ENCODE measurements at regions not wholly inside any gene's neighbourhood (a gene's known extent, or its start where the extent isn't known, plus 50 kb on each side); places are given as distances from the start of the nearest gene placed in this dataset.
"Not testable (repeated sequence)": the region's sequence is repeated elsewhere in the genome, so short reads cannot be mapped to it uniquely, and the experiment has no call there.

DNA sequence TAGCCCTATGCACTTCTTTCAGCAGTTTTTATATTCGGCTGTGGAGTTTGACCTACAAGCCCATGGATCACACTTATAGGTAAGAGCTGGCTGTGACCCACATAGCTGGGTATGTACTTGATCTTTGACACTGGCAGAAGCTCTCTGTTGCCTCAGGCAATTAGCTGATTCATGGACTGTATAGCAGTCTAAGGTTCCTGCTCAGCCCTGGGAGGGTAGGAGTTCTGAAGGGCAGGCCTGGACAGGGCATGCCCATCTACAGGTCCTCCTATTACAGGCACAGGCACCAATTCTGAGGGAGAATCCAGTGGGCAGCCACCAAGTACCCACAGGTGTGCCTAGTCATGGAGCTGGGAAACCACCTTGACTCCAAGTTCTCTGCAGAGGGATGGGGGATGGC lies 301.8 kb upstream of the GALNT5 start:
- no peak for DNase-seq

DNA sequence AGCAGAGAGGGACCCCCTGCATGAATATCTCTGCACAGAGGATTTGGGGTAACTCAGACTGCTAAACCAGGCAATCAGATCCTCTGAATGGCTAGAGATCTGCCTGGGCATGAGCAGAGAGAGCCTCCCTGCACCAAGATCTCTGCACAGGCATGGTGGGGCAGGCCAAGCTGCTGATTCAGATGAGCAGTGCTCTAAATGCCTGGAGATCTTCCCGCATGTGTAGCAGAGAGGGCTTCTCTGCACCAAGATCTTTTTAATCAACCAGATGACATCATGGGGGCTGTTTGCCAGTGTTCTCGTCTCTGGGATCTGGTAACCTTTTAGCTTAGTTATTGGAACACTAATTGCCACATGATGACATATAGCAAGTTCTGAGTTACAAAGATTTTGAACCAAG lies 301.3 kb upstream of the GALNT5 start:
- DNase-seq = no peak

DNA sequence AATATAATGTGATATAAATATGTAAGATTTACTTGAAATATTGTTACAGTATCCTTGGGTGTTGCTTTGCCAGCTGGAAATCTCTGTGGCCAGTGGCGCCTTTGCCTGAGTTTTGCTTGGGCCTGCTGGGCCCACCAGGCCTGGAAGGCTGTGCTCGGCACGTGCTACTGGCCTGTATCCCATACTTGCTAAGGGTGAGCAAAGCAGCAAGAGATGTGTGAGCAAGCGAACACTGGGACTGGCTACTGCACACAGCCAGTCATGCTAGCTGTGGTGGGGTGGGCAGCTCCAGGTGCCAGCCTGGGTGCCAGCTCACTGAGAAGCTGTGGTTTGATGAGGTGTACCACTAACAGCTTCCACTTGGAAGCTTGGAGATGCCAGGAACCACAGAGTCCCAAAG lies 299.1 kb upstream of the GALNT5 start:
- DNase-seq = no peak

DNA sequence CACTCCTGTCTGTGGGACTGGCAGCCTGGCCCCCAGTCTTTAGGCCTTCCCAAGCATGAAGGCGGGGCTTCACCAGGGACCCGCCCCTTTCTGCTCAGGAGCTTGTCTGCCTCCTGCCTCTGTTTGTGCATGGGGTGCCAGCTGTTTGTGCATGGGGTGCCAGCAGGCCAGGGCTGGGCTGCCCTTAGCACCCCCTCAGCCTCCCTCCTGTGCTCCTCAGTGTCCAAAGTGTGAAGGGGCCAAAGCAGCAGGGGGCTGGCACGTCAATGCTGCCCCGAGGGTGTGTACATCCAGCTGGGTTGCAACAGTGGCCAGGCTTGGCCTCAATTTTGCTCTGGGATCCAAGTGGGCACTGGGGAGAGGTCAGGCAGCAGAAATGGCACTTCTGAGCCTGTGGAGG lies 298.0 kb upstream of the GALNT5 start:
- DNase-seq = no peak

DNA sequence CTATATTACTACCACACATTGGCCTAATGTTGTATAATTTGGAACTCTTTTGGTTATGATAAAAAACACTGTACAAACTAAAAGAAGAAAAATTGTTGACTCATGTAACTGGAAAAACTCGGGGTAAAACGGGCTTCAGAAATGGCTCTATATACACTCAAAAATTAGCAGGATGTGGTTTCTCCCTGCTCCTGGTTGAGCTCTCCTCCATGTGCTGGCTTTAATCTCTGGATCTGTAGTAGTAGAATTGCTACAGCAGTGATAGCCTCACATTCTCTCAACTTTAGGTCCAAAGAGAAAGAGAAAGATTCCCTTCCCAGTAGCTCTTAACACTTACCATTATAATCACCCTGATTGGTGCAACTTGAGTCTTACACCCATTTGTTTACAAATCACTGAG lies 274.9 kb upstream of the GALNT5 start:
- no peak for DNase-seq

DNA sequence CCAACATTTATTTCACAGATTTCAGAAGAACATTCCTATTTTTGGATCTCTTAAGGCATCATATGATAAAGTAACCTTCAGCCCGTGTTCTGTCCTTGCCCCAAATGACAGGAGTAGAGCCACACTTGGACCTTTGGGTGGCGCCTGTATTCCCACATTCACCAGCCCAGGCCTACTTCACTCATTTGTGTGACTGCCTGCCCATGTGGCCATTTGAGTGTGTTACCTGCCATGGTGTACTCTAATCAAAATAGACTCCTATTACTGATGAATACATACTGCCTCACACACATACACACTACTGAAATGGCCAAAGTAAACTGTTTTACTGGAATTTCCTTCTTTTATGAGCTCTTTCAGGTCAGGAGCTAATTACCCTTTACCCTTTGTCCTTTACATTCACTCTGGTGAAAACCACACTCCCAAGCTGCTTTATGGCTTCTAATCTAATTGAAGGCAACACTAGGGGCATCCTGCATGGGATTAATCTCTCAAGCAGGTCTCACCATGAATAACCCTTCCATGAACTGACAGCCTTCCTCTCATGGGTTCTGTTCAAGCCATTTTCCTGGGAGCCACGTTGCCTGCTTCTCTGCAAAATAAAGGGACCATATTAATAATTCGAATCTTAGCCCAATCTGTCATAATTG lies 271.0 kb upstream of the GALNT5 start:
- DNase-seq = no peak

DNA sequence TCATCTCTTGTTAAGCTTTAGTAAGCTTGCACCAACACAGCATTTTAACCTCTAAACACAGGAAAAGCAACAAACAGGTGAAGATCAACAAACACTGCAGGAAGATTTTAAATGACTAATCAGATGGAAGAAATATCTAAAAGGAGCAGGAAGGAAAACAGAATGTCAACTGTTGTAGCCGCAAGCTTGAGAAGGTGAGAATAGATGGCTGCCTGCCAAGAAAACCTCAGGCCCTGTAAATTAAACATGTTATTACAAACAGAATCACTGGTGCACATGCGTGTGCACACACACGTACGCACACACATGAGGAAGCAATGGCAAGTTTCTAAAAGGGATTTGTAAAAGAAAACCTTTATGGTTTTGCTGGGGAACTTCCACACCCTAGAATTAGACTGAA lies 257.8 kb upstream of the GALNT5 start:
- no peak for DNase-seq

DNA sequence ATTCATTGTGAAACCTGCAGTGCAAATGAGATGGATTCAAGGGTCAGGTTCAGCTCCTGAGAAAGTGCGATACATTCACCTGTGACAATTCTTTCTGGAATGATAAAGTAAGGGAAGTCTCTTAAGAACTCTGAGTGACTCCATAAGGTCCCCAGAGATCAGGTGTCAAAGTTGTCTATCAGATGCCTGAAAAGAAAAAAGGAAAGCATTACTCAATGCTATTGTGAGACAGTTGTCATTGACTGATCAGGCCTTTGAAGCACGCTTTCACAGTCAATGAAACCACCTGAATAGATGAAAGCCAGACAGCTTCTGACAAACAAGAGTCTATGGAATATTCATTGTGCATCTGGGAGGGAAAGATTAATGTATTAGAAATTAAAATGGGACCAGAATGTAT lies 252.7 kb upstream of the GALNT5 start:
- no peak for DNase-seq

DNA sequence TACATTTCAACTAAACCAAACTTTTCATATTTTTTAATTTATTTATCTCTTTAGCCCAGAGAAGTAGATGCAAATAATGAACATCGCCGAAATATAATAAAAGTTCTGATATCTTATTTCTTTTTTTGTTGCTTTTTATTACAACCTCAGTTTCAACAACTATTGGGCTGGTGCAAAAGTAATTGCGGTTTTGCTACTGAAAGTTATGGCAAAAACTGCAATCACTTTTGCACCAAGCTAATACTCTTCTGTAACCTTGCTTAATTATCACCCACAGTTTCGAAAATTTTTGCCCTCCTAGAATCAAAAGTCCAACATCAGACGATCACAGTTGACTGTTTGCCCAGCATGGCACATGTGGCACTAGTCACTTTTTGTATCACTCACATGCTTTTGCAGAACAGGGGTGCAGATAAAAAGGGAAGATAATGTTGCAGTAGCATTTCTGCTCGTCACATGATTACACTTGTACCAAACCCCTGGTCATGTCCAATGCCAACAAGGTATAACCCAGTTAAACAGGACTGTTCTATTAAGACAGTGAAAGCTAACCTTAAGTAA lies 242.4 kb upstream of the GALNT5 start:
- no peak for DNase-seq

DNA sequence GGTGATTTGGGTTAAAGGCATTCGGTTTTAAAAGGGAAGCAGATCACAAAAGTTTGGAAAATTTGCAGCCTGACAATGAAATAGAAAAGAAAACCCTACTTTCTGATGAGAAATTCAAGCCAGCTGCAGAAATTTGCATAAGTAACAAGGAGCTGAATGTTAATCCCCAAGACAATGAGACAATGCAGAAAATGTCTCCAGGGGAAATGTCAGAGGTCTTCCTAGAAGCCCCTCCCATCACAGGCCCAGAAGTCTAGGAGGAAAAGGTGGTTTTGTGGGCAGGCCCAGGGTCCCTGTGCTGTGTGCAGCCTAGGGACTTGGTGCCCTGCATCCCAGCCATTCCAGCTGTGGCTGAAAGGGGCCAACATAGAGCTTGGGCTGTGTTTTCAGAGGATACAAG lies 234.2 kb upstream of the GALNT5 start:
- DNase-seq = not testable (repeated sequence)

DNA sequence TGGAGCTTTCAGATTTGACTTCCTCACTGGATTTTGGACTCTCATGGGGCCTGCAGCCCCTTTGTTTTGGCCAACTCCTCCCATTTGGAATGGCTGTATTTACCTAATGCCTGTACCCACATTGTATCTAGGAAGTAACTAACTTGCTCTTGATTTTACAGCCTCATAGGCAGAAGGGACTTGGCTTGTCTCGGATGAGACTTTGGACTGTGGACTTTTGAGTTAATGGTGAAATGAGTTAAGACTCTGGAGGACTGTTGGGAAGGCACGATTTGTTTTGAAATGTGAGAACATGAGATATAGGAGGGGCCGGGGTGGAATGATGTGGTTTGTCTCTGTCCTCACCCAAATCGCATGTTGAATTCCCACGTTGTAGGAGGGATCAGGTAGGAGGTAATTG lies 233.4 kb upstream of the GALNT5 start:
- no peak for DNase-seq

DNA sequence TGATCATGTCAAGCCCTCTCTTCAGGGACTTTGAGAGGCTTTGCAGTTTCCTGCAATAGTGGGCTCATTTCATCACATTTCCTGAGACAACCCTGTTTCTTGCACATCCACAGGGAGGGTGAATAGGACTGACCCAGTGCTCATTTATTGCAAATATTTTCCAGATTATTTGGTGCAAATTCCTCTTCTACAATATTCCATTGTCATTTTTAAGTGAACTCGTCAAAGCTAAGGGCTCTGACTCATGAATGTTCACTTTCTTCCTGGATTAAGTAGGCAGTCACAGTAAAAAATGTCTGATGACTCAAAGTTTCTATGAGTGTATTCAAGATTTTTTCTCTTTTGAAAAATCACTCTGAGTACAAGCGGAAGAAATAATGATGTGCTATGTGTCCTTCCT lies 225.5 kb upstream of the GALNT5 start:
- no peak for DNase-seq

DNA sequence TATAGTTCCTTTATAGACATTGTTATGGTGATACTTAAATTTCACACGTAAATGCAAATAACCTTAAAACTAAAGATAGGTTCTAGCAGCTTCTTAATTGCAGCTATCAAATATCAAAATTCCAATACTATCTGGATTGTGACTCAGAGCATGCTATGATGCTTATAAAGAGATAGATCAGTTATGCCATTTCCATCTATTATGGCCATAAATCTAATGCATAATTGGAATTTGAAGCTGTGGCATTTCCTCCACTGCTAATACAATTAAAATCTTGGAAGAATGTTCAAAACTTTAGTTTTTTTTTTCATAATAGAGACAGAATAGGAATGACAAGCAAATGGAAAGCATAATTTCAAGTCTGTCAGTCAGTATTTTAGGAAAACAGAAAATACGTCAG lies 220.8 kb upstream of the GALNT5 start:
- no peak for DNase-seq

DNA sequence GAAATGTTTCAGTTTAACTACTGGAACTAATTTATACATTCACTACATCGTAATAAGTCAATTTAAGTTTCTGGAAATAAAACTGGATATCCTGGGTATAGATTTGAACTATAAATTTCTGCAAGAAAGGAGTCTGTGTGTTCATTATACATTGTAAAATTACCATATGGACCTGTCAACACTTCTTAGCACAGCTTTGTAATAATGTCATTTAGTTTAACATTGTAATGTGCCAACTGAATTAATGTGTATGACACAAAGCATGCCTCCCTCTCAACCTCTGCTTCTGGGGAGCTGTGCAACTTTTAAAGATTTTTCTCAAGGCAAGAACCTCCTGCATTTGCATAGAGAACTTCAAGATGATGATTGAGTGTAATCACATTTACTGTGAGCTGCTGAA lies 213.7 kb upstream of the GALNT5 start:
- no peak for DNase-seq

DNA sequence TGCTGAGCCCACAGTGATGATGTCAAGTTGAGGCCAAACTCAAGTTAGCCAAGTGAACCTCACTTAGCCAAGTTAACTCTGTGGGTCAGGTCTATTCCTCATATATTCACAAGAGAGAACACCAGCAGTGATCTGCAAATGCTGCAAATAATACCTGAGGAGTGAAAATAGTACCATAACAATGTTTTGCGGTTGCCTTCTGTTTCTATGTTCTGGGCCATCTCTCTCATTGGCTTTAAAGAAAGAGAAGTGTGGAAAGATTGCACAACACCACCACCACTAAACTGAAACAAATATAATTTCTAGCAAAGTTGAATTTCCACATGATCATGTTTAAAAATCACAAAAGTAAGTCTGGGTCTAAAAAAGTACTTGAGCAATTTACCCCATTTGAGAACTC lies 211.1 kb upstream of the GALNT5 start:
- no peak for DNase-seq

DNA sequence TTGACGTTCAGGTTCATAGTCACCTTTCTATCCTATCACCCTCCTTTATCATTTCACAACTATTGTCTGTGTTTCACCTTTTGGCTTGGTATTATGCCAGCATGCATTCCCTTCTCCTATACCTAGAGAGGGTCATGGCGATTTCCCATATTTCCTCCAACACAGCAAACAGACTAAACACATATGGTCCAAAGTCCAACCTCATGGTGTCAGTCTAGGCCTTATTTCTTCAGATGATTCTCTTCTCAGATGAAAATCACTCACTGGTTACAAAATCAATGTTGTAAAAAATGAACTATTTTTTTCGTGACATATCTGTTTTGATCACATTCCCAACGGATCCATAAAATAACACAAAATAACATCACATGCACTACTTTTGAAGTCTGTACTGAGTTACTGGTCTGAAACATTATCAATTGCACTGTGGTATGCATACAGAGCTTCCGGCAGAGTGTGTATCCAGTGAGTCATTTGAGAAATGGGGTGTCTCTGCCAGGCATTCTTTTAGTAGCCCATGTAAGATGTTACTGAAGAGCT lies 204.8 kb upstream of the GALNT5 start:
- no peak for DNase-seq

DNA sequence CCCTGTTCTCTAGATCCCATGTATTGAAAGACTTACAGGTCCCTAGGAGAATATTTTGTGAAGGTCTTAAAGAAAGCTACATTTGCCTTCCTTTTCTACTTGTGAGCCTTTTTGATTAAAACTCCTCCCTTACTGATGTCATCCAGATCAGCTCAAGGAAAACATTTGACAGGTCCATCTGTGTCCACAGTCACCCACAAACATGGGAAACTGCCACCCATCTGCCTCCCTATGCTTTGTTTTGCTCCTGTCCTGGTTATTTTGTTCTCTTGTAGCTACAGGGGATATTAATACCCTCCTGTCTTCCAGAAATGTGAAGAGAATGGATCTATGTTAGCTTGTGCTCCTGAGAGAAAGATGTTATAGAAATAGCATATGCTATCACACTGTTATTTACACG lies 203.6 kb upstream of the GALNT5 start:
- no peak for DNase-seq

DNA sequence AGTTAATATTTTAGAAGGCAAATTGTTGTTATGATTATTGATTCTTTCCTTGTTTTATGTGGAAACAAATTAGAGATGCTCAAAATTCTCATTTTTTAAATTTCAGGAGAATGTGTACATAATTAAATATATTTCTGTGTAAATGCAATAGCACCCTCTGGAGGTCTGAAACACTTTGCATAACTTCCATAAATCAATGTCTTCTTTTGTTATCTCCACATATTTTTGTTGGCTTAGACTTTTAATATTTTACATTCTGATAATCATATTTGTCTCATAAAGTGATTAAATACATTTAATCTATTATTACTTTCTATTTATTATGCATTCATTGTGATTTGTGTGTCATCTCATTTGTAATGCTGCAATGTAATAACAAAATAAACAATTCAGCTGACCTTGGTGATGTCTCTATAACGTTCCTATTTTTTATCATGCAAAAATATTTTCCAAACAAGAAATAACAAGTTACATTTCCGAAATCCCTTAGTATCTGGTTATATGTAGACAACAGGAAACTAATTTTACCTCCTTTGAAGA lies 201.8 kb upstream of the GALNT5 start:
- no peak for DNase-seq

DNA sequence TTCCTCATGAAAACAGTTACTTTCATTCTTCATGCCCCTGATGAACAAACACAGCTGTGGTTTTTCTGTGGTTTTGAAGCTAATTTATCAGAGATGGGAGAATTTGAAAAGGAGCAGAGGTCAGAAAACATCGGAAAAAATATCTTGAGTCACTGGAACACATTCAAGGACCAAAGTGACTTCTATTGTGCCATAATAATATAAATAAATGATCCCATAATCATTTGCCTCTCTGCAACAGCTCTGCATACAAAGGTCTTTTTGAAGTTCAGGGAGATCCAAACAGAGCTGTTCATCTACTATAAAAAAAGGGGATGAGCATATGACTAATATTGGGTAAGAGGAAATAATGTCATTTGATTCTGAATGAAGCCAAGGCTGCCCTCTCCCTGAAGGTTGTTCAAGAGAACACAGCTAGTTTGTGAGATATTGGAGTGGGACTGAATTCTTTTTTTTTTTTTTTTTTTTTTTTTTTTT lies 201.3 kb upstream of the GALNT5 start:
- no peak for DNase-seq

DNA sequence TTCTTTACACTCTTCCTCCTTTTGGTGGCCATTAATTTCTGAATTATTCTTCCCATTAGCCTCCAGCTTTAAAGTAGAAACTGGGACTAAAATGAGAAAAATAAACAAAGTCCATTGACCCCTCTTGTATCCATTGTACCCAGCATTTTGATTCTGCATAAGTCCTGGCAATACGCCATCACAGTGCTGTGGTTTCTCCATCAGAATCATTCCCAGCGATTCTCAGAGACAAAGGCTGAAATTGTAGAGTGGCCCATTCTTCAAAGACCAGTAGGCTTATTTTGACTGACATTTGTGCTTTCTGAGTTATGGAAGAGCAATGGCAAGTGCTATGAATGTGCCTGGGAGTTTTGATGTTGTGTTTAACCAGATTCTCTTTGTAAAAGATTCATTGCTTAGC lies 199.3 kb upstream of the GALNT5 start:
- DNase-seq = no peak

DNA sequence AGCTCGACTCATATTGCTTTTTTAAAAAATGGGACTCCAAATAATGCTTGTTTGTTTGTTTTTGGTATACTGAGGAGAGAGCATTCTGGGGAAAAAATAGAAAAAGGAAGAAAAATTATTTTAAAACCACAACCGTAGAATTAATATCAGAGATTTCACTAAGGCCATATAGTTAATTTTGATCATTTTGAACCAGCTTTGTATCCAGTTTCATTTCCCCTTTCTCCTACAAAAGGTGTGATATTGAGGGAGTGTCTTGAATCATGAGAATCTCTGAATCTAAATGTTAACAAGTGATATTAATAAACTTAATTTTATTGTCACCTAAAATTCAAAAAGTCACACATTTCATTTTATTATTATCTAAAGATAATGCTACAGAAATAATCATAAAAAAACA lies 198.5 kb upstream of the GALNT5 start:
- DNase-seq = no peak

DNA sequence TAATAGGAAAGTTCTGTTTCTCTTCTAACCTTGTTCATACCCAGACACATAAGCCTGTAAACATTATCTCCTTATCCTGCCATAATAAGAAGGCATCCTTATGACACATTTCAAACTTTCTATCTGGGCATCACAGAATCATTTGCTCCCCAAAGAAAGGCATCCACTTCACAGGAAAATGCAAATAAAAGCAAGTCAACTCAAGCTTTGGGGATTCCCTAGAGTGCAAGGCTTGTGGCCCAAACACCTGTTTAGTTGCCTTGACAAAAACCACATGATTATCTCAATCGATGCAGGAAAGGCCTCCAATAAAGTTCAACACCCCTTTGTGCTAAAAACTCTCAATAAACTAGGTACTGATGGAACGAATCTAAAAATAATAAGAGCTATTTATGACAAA lies 195.7 kb upstream of the GALNT5 start:
- DNase-seq = no peak

DNA sequence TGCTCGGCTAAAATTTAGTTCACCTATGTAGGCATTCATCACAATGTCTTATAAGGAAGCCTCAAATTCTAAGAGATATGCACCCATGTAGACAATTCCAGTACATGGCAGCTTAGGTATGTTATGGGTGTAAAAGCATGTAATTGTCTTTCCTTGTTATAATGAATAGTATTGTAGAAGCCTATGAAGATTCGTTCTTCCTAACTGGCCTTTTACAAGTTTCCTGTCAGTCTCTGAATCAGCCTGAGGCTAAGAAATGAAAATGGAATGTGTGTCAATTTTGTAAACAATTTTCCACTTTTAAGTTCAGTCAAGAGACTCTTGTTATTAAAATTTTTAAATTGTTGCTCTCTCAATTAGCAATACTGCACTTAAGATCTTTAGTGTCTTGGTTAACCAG lies 189.9 kb upstream of the GALNT5 start:
- DNase-seq = no peak

DNA sequence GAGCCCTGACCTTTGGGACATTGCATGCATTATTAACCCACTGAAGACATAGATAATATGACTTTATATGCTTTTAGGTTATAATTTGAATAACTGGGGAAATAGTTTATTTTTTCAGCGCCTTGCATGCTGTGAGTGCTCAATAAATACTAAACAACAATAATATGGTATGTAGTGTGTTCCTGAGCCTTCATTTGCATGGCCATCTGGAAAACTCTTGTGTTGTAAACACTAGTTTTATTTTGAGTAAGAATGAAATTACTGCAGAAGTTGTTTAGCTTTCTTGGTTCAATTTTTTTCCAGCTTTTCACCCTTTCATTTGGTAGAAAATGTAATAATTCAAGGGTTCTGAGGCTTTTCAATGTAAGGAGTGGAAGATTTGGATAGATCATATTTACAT lies 189.3 kb upstream of the GALNT5 start:
- DNase-seq = no peak

DNA sequence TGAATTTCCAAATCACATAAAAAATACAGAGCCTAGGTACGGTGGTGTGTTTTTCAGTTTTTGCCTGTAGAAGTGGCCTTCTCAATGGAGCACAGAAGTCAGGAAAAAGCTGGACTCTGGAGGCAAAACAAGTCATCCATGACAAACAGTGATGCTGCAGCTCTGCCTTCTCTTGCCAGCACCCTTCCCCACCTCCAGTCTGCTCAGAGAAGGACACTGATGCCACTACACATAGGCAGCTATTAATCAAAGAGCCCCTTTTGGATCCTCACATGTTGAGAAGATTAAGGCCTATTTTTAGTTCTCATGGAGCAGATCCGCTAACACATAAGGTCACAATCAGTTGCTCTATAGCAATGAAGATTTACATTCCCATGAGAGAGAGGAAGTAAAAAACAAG lies 181.6 kb upstream of the GALNT5 start:
- no peak for DNase-seq
